ENCODE measurements at regions not wholly inside any gene's neighbourhood (a gene's known extent, or its start where the extent isn't known, plus 50 kb on each side); places are given as distances from the start of the nearest gene placed in this dataset.

DNA sequence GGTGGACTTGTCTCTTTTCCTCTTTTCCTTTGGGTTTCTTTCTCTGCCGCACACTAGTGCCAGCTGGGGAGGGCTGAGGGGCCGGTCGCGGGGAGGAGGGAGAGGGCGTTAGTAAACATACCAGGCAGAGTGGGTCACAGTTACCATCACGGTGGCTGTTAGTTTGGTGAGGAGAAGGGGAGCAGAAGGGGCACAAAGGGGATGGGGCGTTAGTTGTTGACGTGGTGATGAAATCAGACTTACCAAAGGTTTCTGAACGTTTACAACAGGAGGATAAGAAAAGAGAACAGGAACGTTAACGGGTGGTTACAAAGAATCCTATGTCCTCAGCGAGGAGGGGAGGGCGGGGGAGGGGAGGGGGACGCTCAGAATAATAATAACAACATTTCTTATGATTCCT, 77.9 kb downstream of the PTPRS start:
- TF ChIP-seq CTCF (IDR thresholded peaks at IDR 0.05; ENCODE audit: poor library complexity, severe bottlenecking) (no peak), POLR2AphosphoS5 (IDR thresholded peaks at IDR 0.05) (no peak), RAD21 (conservative IDR thresholded peaks at IDR 0.05) (no peak), EP300 (conservative IDR thresholded peaks at IDR 0.05; ENCODE audit: poor library complexity, severe bottlenecking) (no peak)
